HEK293 (cell line): ENCODE measurements at regions not wholly inside any gene's neighbourhood (a gene's known extent, or its start where the extent isn't known, plus 50 kb on each side); places are given as distances from the start of the nearest gene placed in this dataset.

Experiments used
- GLI4 ChIP-seq: fragments of 450-650 bp; formaldehyde crosslinking; IDR thresholded peaks from 2 replicates; pipeline ENCODE4 v1.5.1; 2016; ENCODE audit warnings: missing biosample characterization, missing genetic modification characterization
- RBAK ChIP-seq: fragments of 450-650 bp; formaldehyde crosslinking; IDR thresholded peaks from 2 replicates; pipeline ENCODE4 v1.5.1; 2016; ENCODE audit warnings: missing biosample characterization, missing genetic modification characterization
- WT1 ChIP-seq: fragments of 450-650 bp; formaldehyde crosslinking; IDR thresholded peaks from 2 replicates; pipeline ENCODE4 v1.5.1; 2016; ENCODE audit warnings: missing biosample characterization, missing genetic modification characterization
- ZBTB6 ChIP-seq: fragments of 450-650 bp; formaldehyde crosslinking; IDR thresholded peaks from 2 replicates; pipeline ENCODE4 v1.5.1; 2017; ENCODE audit warnings: missing biosample characterization, missing genetic modification characterization
- ZNF391 ChIP-seq: fragments of 450-650 bp; formaldehyde crosslinking; IDR thresholded peaks from 2 replicates; pipeline ENCODE4 v1.5.1; 2016; ENCODE audit warnings: low read depth, missing biosample characterization, missing genetic modification characterization, borderline replicate concordance
- ZNF433 ChIP-seq: fragments of 450-650 bp; formaldehyde crosslinking; IDR thresholded peaks from 2 replicates; pipeline ENCODE4 v1.5.1; 2016; ENCODE audit warnings: missing biosample characterization, missing genetic modification characterization, low read depth
- ZNF768 ChIP-seq: fragments of 450-650 bp; formaldehyde crosslinking; IDR thresholded peaks from 2 replicates; pipeline ENCODE4 v1.5.1; 2018; ENCODE audit warnings: missing biosample characterization, mild to moderate bottlenecking, missing genetic modification characterization
- TF ChIP-seq, protein P1 (sequence below): fragments of 450-650 bp; formaldehyde crosslinking; IDR thresholded peaks from 2 replicates; pipeline ENCODE4 v1.5.1; 2016; ENCODE audit warnings: missing biosample characterization, missing genetic modification characterization

DNA sequence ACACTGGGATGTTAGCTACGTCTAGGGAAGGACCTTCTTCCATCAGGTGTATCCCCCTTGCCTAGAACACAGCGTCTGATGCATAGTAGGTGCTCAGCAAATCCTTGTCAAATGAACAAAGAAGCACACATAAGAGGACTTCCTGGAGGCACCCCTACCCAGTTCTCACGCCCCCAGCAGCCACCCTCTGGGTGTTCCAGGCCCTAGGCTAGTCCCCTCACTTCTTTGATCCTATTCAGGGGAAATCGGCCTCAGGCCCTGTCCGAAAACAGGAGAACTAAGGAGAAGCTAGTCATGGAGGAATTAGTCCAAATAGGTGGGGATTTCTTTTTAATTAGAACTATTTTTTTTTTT lies 84.7 kb upstream of the SIRPA start:
- TF ChIP-seq, protein P1, sequence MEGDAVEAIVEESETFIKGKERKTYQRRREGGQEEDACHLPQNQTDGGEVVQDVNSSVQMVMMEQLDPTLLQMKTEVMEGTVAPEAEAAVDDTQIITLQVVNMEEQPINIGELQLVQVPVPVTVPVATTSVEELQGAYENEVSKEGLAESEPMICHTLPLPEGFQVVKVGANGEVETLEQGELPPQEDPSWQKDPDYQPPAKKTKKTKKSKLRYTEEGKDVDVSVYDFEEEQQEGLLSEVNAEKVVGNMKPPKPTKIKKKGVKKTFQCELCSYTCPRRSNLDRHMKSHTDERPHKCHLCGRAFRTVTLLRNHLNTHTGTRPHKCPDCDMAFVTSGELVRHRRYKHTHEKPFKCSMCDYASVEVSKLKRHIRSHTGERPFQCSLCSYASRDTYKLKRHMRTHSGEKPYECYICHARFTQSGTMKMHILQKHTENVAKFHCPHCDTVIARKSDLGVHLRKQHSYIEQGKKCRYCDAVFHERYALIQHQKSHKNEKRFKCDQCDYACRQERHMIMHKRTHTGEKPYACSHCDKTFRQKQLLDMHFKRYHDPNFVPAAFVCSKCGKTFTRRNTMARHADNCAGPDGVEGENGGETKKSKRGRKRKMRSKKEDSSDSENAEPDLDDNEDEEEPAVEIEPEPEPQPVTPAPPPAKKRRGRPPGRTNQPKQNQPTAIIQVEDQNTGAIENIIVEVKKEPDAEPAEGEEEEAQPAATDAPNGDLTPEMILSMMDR (tag by site-specific recombination) = no peak
- TF ChIP-seq ZNF768 (tag by site-specific recombination) (no peak), WT1 (tag by site-specific recombination) (no peak), RBAK (tag by site-specific recombination) (no peak), ZBTB6 (tag by site-specific recombination) (no peak), GLI4 (tag by site-specific recombination) (no peak), ZNF433 (tag by site-specific recombination) (no peak), ZNF391 (tag by site-specific recombination) (no peak)
